ENCODE measurements at regions not wholly inside any gene's neighbourhood (a gene's known extent, or its start where the extent isn't known, plus 50 kb on each side); places are given as distances from the start of the nearest gene placed in this dataset.

GRCh38 chr4:162341533-162341932 is 177.7 kb upstream of the FSTL5 start:
- Histone ChIP-seq H3K4me3 (ENCODE audit: low read depth in 1 of 3, low read length in 3 of 3) (no peak overlapping the region), H3K9me3 (ENCODE audit: control insufficient read depth in 4 of 4, low read length in 3 of 4) (no peaks in the 10 kb centered on the region), H3K27ac (ENCODE audit: low read depth in 1 of 2, low read length in 2 of 2) (no peak overlapping the region), H3K36me3 (ENCODE audit: control insufficient read depth in 4 of 4, insufficient read depth in 3 of 4, low read depth in 1 of 4, low read length in 3 of 4) (no peaks in the 10 kb centered on the region), H3K27me3 (ENCODE audit: control insufficient read depth in 4 of 4, insufficient read depth in 4 of 4, low read length in 3 of 4) (no peaks in the 10 kb centered on the region), H3K9ac (ENCODE audit: low read depth in 1 of 2, low read length in 2 of 2) (no peak overlapping the region), H3K4me1 (ENCODE audit: control insufficient read depth in 4 of 4, insufficient read depth in 4 of 4, low read length in 3 of 4) (no peaks in the 10 kb centered on the region)
- TF ChIP-seq FOXA2 (IDR thresholded peaks at IDR 0.05): no peak
- no peak for TF ChIP-seq ZBTB33 (IDR thresholded peaks at IDR 0.05)
- no peak for TF ChIP-seq JUND (IDR thresholded peaks at IDR 0.05)
- no peak for TF ChIP-seq RAD21 (IDR thresholded peaks at IDR 0.05)
- TF ChIP-seq TAF1 (conservative IDR thresholded peaks at IDR 0.05): no peak
- TF ChIP-seq REST (IDR thresholded peaks at IDR 0.05): no peak
- no peak for TF ChIP-seq ATF3 (IDR thresholded peaks at IDR 0.05)
- no peak for TF ChIP-seq MAX (IDR thresholded peaks at IDR 0.05)
- TF ChIP-seq YY1 (IDR thresholded peaks at IDR 0.05): no peak
- no peak for TF ChIP-seq HNF4G (IDR thresholded peaks at IDR 0.05)
- no peak for TF ChIP-seq EGR1 (IDR thresholded peaks at IDR 0.05; ENCODE audit: low read depth in 2 of 2)
- TF ChIP-seq CTCF (IDR thresholded peaks at IDR 0.05; ENCODE audit: low read depth, low read length, missing input control): no peak
- TF ChIP-seq FOXA1 (IDR thresholded peaks at IDR 0.05): no peak
- no peak for TF ChIP-seq NR2F2 (IDR thresholded peaks at IDR 0.05)
- WGBS: 39% methylated on average over 2 of the region's 2 CpGs
- no peak for DNase-seq (ENCODE audit: low spot score)

GRCh38 chr4:162323919-162324318 is 160.1 kb upstream of the FSTL5 start:
- H3K9ac ChIP-seq (ENCODE audit: low read depth in 1 of 2, low read length in 2 of 2): no peak overlapping the region
- H3K27me3 ChIP-seq (ENCODE audit: control insufficient read depth in 4 of 4, insufficient read depth in 4 of 4, low read length in 3 of 4): no peaks in the 10 kb centered on the region
- no peaks in the 10 kb centered on the region for H3K36me3 ChIP-seq (ENCODE audit: control insufficient read depth in 4 of 4, insufficient read depth in 3 of 4, low read depth in 1 of 4, low read length in 3 of 4)
- no peak overlapping the region for H3K4me3 ChIP-seq (ENCODE audit: low read depth in 1 of 3, low read length in 3 of 3)
- no peak overlapping the region for H3K27ac ChIP-seq (ENCODE audit: low read depth in 1 of 2, low read length in 2 of 2)
- no peaks in the 10 kb centered on the region for H3K4me1 ChIP-seq (ENCODE audit: control insufficient read depth in 4 of 4, insufficient read depth in 4 of 4, low read length in 3 of 4)
- 95% methylated on average over 3 of the region's 3 CpGs for WGBS
- DNase-seq (ENCODE audit: low spot score): no peak
- H3K9me3 ChIP-seq (ENCODE audit: control insufficient read depth in 4 of 4, low read length in 3 of 4): no peaks in the 10 kb centered on the region
- no peak for TF ChIP-seq NR2F2 (IDR thresholded peaks at IDR 0.05)
- no peak for TF ChIP-seq RAD21 (IDR thresholded peaks at IDR 0.05)
- no peak for TF ChIP-seq REST (IDR thresholded peaks at IDR 0.05)
- no peak for TF ChIP-seq FOXA1 (IDR thresholded peaks at IDR 0.05)
- no peak for TF ChIP-seq YY1 (IDR thresholded peaks at IDR 0.05)
- no peak for TF ChIP-seq SP1 (IDR thresholded peaks at IDR 0.05)
- no peak for TF ChIP-seq RXRA (IDR thresholded peaks at IDR 0.05)
- TF ChIP-seq FOXA2 (IDR thresholded peaks at IDR 0.05): no peak
- no peak for TF ChIP-seq GABPA (IDR thresholded peaks at IDR 0.05 in 1 of 2, conservative IDR thresholded peaks at IDR 0.05 in 1 of 2)
- no peak for TF ChIP-seq HNF4A (conservative IDR thresholded peaks at IDR 0.05)
- no peak for TF ChIP-seq CTCF (IDR thresholded peaks at IDR 0.05; ENCODE audit: low read depth, low read length, missing input control)

All from liver (tissue), 8 donors.